Left ventricle myocardium superior (tissue), 1 donor: ENCODE measurements at regions not wholly inside any gene's neighbourhood (a gene's known extent, or its start where the extent isn't known, plus 50 kb on each side); places are given as distances from the start of the nearest gene placed in this dataset.
A peak's percentile ranks its signal among the peaks of the same experiment; 100 is the strongest.

Experiments
- ATAC-seq: fragments of 200-7000 bp; cut with Tn5 transposase; one replicate; pipeline ENCODE4 v1.9.1; 2020; ENCODE audit warnings: mild to moderate bottlenecking, moderate library complexity
- DNase-seq: peaks from one replicate; pipeline ENCODE4 v3.0.0-alpha.2; 2020
- intact Hi-C: fragments of 100-400 bp; cut with micrococcal nuclease; formaldehyde crosslinking; loops from one replicate; pipeline ENCODE4 v1.11.0; 2022
- donor health status: DM: no; HTN: yes; CAD: no; lungs with severe emphysema.

GRCh38 chr17:69744512-69745070 is 330.1 kb downstream of the MAP2K6 start:
- ATAC-seq (no peak), DNase-seq (no peak)
- intact Hi-C loops = no loop called here

- no peak for ATAC-seq
- no peak for DNase-seq
- intact Hi-C loops = no loop called here
Observed at GRCh38 chr17:69749911-69750310, 325.1 kb upstream of the KCNJ16 start.

GRCh38 chr17:69757688-69758430 is 317.2 kb upstream of the KCNJ16 start:
- no peak for DNase-seq
- intact Hi-C loops = no loop called here
- no peak for ATAC-seq

GRCh38 chr17:69760562-69760961 is 314.5 kb upstream of the KCNJ16 start:
- ATAC-seq (no peak), DNase-seq (no peak)
- intact Hi-C loops = no loop called here

GRCh38 chr17:69761011-69761410 is 314.0 kb upstream of the KCNJ16 start:
- intact Hi-C loops = no loop called here
- DNase-seq = no peak
- ATAC-seq = no peak

- no peak for ATAC-seq
- no peak for DNase-seq
- intact Hi-C loops = no loop called here
Observed at GRCh38 chr17:69761767-69762321, 313.2 kb upstream of the KCNJ16 start.

GRCh38 chr17:69762359-69762758 is 312.7 kb upstream of the KCNJ16 start:
- no peak for ATAC-seq
- DNase-seq = no peak
- intact Hi-C loops = no loop called here

GRCh38 chr17:69762766-69763165 is 312.3 kb upstream of the KCNJ16 start:
- intact Hi-C loops = no loop called here
- no peak for DNase-seq
- ATAC-seq = no peak

- intact Hi-C loops = no loop called here
- no peak for ATAC-seq
- no peak for DNase-seq
Observed at GRCh38 chr17:69763503-69763902, 311.5 kb upstream of the KCNJ16 start.

GRCh38 chr17:69764146-69764545 is 310.9 kb upstream of the KCNJ16 start:
- intact Hi-C loops = no loop called here
- DNase-seq = no peak
- ATAC-seq = no peak

GRCh38 chr17:69769050-69769449 is 306.0 kb upstream of the KCNJ16 start:
- intact Hi-C loops = no loop called here
- no peak for ATAC-seq
- no peak for DNase-seq

- intact Hi-C loops = no loop called here
- no peak for DNase-seq
- no peak for ATAC-seq
Observed at GRCh38 chr17:69773081-69773480, 301.9 kb upstream of the KCNJ16 start.

GRCh38 chr17:69779378-69780214 is 295.4 kb upstream of the KCNJ16 start:
- intact Hi-C loops = no loop called here
- ATAC-seq (no peak), DNase-seq (no peak)

GRCh38 chr17:69783865-69784264 is 291.2 kb upstream of the KCNJ16 start:
- intact Hi-C loops = no loop called here

GRCh38 chr17:69788957-69789356 is 286.1 kb upstream of the KCNJ16 start:
- DNase-seq = no peak
- intact Hi-C loops = no loop called here
- ATAC-seq = no peak

More at GRCh38 chr17:69783865-69784264, 291.2 kb upstream of the KCNJ16 start:
- DNase-seq (no peak), ATAC-seq (no peak)

- intact Hi-C loops = no loop called here
- DNase-seq (no peak), ATAC-seq (no peak)
Observed at GRCh38 chr17:69796078-69796477, 278.9 kb upstream of the KCNJ16 start.

- DNase-seq = no peak
- intact Hi-C loops = no loop called here
- ATAC-seq = no peak
Observed at GRCh38 chr17:69800870-69801269, 274.2 kb upstream of the KCNJ16 start.

- ATAC-seq = no peak
Observed at GRCh38 chr17:69801368-69801767, 273.7 kb upstream of the KCNJ16 start.

GRCh38 chr17:69802045-69802740 is 272.8 kb upstream of the KCNJ16 start:
- ATAC-seq = peak; percentile 64
- intact Hi-C loops = no loop called here
- peak; percentile 29 for DNase-seq

More at GRCh38 chr17:69801368-69801767, 273.7 kb upstream of the KCNJ16 start:
- intact Hi-C loops = no loop called here
- no peak for DNase-seq
